GM21381 (cell line): ENCODE measurements at regions not wholly inside any gene's neighbourhood (a gene's known extent, or its start where the extent isn't known, plus 50 kb on each side); places are given as distances from the start of the nearest gene placed in this dataset.

ENCODE experiments used
- ATAC-seq: cut with Tn5 transposase; IDR thresholded peaks from one replicate; pipeline ENCODE4 v1.9.1; 2021; ENCODE audit warnings: mild to moderate bottlenecking, moderate library complexity; ENCODE audit not compliant: unreplicated experiment

DNA sequence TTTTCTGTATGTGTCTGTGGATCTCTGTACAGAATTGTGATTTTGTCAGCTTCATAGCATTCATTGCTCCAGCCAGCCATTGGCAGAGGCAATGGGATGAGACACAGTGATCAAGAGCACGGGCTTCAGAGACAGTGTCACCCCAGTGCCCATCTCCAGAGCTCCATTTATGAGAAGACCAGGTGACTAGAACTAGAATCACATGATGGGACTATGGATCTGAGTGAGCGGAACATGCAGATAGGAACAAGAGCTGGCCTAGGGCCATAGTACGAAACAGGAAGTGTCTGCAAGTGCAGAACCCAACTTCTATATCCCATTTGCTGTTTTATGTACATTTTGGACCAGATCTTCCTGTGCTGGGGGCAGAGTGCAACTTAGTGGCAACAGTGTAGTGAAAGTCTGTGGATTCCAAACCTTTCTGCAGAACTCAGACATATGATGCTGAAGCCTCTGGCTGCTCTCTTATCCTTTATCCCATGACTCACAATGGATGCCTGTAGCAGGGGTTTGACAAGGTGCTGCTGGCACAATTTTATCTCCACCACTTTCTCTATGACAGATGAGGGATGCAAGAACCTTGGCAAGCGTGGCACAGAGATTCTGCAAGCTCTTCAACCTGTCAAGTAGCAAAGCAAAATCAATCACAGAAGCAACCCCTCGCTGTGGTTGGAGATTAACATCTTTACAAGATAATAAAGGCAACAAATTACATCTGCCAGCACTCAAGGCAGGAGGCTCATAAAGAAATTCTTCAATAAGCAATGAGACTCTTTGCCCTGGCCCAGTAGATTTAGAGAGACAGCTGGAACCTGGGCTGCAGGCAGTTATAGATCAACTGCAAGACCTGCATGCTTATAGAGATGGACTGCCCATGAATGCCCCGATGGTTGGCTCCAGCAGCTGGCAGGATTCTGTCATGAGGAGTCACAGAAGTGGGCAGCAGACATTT lies 681.3 kb downstream of the TNS3 start:
- no peak for ATAC-seq

DNA sequence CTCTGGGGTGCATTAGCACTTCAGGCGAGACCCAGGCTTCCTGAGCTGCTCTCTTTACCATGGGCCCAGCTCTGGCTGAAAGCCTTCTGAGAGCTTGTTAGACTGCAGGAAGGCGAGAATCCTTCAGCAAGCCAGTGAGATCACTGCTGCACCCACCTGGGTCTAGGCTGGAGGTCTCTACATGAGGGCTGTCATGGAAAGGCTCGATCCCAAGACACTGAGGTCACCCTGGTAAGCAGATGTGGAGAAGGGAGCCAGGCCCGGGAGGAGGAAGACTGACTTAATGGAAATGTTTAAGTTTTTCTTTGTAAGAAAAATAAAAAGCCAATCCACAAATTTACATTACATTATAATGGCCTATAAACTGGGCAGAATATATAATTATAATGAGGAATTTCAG lies 684.5 kb downstream of the TNS3 start:
- no peak for ATAC-seq

DNA sequence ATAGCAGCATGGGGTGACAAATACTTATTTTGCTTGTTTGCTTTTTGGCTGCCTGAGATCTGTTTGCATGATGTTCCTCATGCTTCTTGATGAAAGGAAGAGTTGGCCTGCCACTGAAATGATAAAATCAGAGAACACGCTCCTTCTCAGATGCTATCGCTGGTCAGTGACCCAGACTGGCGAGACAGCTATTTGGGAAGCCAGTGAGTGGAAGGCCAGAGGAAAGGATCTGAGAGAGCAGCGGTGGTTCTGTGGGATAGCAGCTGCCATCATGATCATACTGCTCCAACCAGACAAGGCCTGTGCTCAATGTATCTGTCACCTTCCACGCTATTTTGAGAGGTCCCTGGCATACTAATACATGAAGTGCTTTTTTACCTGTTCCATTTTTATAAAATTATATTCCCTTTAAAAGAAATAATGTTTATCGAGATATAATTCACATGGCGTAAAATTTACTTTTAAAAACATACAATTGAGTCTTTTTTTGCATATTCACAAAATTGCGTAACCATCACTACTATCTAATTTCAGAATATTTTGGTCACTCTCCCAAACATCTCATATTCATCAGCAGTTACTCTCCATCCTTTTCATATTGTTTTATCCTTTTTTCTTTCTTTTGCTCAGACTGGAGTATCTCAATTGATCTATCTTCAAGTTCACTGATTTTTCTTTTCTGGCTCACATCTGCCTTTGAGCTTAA lies 695.1 kb downstream of the TNS3 start:
- ATAC-seq: no peak

DNA sequence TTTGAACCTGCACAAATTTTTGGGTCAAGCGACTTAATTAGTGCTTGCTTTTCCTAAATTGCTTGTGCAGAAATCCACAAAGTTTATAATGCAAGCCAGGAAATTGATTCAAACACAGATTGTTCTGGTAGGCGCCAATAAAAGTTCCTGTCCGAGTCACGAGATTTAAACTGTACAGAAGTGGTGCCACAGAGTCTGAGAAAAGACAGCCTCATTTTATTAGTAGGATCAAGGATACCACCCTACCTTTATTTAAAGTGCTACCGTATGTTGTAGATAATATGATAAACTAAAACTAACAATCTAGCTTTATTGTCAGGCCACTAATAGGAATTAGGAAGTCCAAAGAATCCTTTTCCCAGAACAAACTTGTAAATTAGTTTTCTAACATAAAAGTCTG lies 696.7 kb downstream of the TNS3 start:
- no peak for ATAC-seq

DNA sequence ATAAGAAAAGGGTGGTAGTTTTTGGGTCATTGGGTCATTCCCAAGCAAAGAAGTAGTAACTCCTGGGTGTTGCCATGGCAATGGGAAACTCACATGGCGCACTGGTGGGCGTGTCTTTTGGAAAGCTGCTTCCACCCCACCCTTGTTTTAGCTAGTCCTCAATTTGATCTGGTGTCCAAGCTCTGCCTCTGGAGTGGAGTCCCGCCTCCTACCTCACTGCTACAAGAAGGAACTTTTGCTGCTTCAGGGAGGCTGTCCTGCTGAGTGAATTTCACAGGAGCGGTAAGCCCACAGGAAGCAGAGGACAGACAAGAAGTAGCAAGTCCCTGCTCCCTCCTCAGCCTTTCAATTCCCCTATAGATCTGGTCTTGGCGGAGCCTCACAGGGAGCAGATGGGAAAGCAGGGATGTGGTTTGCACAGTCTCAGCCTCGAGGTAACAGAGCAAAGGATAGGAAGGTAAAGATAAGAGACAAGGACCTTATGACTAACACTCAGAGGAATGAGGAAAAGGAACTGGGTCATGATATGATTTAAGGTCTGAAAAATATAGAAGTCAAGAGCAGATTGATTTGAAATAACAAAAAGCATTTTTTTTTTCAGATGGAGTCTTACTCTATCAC lies 700.3 kb downstream of the TNS3 start:
- ATAC-seq: no peak

DNA sequence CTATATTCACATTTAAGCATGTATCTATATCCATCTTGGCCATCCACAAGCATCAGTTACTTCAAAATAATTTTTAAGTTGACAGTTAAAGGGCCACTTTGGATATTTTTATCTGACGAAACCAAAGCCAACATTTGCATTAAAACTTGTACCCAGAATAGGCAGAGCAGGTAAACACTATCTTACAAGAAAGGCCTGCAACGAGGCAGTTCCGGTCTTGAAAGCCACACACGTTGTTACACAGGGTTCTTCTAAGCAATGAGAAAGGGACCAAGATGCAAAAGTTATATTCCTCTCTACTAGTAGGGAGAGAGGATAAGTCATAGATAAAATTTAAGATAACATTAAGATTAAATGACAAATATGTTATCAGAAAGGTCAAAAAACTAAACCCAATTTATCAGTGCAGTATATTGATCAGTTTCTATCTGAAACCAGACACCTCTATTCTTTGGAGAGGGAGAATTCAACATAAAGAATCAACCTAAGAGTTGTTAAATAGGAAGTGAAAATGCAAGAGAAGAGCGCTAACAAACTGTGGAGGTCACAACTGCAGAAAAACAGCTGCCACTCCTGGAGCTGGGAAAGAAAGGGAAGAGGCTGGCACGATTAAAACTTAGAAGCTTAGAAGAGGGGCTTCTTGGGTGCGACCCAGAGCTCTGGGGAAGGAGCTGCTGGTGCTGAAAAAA lies 701.3 kb downstream of the TNS3 start:
- no peak for ATAC-seq

DNA sequence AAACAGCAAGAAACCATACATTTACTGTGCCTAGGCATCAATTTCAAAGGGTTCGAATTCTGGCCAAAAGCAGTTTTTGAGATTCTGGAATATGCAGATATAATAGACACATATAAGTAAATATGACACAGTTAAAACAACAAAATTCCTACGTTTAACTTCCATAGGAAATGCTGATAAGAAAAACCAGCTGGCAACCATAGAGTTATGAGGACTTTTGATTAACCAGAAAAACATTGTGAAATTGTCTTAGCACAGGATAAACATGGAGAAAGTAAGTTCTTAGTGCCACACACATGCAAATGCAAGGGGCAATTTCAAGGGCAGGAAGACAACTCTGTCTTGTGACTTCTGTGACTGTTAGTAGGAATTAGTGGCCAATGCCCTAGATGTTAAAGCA lies 702.1 kb downstream of the TNS3 start:
- ATAC-seq: no peak

DNA sequence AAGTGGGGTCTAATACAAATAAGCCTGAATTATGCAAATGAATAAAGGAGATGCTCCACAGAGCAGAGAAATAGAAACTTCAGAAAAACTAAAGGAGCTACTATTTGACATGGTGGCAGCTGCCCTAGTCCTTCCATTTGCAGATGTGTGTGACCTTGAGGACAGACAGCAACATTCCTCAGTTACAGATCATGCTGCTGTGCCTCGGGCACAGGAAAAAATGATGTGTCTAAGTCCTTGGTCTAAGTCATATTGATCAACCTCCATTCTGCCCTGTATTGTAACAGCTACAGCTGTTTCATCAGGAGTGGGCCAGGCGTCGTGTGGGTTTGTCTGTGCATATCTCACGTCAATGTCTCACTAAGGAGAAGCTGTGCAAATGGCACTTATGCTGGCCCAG lies 710.4 kb downstream of the TNS3 start:
- no peak for ATAC-seq

DNA sequence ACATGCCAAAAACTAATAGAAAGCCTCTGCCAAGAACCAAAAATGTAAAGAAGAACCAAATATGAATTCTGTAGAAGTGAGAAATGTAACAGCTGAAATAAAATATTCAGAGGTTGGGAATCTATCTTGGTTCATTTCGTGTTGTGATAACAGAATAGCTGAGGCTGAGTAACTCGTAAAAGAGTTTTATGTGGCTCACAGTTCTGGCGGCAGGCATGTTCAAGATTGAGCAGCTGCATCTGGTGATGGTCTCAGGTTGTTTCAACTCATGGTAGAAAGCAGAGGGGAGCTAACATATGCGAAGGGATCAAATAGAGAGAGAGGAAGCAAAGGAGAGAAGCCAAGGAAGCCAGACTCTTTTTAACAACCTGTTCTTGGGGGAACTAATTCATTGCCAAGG lies 717.2 kb downstream of the TNS3 start:
- ATAC-seq: no peak

DNA sequence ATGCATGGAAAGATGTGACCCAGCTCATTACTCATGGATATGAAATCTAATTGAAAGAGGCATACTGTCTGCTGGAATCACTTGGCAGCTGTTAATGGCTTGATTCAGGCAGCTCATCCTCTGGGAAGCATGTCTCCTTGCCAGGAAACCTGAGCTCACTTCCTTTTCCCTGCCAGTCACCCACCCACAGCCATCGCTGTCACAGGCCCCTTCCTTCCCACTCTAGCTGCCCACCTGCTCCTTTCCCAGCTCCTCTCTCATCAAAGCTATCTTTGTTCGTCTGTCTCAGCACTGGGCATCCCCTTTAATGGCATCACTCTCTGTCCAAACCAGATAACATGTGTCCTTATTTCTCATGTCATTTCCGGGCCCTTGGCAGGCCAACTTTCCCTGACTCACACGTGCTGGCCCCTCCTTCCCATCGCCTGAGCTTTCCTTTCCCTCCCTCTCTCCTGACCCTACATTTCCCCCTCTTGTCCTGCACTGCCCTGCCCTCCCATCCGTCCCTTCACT lies 721.9 kb downstream of the TNS3 start:
- ATAC-seq: no peak

DNA sequence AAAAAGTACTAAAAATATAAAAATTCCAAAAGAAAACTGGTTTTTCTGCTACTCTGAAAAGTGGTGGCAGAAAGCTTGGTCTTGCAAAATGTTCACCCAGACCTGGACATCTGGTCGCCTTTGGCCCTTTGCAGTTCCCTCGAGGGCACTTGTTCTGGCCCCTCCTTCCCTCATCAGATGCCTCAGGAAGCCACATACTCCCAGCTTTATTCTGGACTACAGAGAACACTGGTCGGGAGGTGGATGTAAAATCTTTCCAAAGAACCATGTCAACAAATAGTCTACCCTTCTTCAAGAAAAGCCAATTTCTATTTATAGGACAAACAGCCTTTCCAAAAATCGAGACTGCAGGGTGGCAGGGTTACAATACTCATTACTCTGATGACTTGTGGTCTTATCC lies 726.1 kb downstream of the TNS3 start:
- ATAC-seq: no peak

DNA sequence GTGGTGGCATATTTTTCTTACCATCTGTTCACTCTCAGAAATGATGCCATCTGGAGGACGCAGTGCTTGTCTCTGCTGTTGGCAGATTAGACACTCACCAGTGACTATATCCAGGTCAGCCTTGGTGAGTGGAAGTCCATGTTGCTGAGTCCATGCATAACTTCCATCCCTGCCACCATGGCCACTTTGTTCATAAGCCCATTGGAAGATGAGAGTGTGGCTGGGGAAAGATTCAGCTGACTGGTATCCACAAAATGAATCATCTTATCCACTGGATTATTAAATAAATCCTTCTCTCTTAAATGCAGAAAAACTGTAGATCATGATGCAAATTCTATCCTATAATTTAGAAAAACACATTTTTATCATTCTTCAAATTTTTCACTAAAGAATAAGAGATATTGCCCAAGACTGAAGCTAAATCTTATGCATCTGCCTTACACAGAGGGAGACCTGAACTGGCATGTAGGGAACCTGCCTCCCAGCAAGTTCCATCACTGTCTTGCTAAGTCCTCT lies 726.9 kb downstream of the TNS3 start:
- no peak for ATAC-seq

DNA sequence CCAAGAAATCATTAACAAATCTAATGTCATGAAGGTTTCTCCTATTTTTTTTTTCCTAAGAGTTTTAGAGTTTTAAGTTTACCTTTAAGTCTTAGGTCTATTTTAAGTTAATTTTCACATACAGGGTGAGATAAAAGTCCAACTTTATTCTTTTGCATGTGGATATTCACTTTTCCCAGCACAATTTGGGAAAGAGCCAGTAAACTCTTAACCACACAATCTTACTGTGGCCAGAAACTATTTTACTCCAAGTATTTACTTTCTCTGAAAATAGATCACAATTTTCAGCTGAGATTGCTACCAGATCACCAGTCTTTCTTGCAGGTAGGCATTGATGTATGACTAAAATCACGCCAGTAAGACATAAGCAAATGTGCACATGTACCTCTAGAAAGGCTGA lies 728.5 kb downstream of the TNS3 start:
- ATAC-seq: no peak

DNA sequence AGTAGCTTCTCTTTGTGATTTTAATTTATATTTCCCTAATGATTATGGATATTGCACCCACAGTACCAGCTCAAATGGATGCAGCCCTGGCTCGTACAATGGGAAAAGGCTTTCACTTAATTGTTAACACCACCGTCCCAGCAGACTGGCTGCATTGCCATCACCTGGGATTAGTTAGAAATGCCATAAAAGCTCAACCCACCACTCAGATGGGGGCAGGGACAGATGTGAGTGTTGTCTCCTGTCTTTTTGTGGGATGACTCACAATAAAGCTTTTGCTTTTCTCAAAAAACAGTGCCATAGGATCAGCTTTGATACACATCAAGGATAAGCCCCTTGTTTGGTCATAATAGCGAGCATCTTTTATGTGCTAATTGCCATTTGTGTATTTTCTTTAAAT lies 729.1 kb downstream of the TNS3 start:
- no peak for ATAC-seq

DNA sequence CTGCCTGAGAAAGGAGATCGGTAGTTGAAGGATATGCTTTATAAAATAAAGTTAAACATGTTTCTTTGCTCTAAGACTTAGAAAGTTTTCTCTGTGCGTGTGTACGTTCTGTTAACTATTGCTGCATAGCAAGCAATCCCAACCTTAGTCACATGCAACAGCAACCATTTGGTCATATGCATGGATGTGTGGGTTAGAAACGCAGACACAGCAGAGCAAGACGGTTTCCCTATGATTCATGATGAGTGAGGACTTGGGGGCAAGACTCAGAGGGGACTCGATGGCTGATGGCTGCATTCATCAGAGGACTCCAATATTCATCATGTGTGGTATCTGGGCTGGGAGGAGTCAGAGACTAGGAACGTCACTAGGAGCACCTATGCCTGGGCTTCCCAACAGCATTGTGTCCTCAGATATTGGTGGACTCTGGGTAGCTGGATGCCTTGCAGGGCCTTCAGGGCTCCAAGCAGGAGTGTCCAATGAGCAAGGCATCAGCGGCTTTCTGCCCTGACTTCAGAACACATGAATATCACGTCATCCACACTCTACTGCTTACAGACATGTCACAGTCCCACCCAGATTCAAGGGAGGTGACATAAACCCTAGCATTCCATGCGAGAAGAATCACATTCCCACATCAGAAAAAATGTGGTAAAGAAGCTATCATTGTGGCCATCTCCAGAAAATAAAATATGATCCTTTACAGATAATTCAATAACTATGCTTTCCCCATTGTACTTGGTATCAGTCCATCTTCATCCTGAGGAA lies 731.2 kb downstream of the TNS3 start:
- no peak for ATAC-seq

DNA sequence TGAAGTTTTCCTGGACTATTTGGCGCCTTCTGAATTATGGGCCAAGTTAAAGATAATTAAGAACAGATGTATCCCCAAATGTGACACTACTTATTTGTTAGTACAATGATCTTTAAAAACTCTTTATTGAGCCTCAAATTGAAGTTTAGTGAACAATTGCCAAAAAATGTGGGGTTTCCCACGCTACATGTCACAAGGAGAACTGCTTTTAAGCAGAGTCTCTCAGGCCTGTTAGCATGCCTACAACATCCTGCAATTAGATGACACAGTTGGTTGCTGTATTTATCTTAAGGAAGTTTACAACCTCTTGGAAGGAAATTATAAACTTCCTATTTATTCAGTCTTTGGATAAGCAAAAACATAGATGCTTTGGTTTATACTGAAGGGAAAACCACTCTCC lies 733.0 kb downstream of the TNS3 start:
- no peak for ATAC-seq

DNA sequence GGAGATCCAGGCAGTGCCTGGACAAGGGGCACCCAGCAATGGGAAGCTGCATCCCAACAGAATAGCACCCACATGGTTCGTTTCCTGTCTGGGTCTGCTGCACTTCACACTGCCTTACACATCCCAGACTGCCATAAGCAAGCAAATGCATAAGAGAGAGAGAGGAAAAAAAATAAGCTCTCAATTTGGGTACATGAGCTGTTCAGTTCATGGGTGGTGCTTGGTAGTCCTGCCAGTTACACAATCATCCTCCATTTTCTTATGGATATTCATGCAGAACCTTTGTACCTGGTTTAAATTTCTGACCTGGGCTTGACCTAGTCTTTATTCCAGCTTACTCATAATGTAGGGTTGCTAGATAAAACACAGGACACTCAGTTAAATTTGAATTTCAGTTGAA lies 733.6 kb downstream of the TNS3 start:
- ATAC-seq: no peak

DNA sequence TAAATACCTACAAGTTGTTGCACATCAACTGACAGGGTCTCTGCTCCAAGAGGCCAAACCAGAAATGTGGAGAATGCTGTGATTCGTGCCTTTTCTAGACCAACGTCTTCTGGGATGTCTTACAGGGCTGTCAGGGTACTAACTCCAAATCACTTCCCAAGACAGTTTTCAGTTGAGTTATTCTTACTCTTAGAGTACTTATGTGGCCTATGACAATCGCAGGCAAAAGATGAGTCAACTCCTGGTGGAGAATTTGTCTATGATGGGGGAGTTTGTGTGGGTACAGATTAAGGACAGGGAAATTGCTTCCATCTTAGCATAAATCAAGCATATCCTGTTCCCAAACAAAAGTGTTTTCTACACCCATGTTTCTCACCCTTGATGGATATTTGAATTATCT lies 734.8 kb downstream of the TNS3 start:
- ATAC-seq: no peak

DNA sequence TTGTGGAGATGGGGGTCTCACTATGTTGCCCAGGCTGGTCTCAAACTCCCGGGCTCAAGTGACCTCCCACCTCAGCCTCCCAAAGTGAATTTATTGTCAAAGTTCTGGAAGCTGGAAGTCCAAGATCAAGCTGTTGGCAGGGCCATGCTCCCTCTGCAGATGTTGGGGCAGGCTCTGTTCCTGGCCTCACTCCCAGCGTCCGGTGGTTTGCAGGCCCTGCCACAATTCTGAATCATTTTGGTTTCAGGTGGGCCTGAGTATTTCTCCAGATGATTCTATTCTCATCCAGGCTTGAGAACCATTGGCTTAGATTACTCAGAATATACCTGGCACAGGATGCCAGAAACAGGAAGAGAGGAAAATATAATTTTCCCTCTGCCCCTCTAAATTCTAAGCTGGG lies 737.4 kb downstream of the TNS3 start:
- no peak for ATAC-seq

DNA sequence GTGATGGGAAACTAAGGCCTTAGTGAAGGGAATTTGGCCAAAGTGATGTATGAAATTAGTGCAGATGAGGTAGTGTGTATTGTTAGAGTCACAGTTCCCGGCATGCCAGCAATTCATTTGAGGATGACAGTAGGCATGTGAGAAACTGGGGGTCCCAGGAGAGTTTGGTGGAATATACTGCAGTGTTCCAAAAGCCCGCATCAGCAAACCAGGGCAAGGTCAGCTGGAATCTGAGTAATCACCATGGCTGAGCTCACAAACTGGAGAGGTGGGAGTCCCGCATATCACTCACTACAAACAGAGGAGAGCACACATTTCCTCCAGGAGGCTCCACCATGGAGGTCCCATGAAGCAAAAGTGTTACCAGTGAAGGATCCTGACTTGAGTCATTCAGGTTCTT lies 740.7 kb downstream of the TNS3 start:
- ATAC-seq: no peak
